ENCODE measurements at regions not wholly inside any gene's neighbourhood (a gene's known extent, or its start where the extent isn't known, plus 50 kb on each side); places are given as distances from the start of the nearest gene placed in this dataset.

DNA sequence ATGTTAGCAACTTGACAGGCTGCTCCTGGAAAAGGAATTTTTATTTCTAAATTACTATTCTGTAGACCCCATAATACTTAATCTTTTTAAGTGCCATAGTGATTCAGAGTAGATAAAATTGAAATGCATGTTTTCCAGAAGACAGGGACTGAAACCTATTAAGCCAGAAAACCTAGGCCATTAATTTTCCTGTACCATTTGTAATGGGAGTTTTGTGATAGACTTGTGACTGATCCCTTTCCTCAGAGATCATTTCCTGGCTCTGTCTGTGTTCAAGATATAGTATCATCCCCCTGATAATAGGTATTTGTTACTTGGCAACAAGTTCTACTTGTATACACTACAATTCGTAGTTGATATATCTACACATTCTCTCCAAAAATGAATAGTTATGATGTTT, 1609.8 kb downstream of the AMY1C start:
- no peak overlapping the region for H3K4me3 ChIP-seq
- no peaks in the 10 kb centered on the region for H3K27me3 ChIP-seq (replicated peaks; ENCODE audit: insufficient read depth)
- no peak for TF ChIP-seq POLR2AphosphoS5 (IDR thresholded peaks at IDR 0.05)
- H3K4me1 ChIP-seq (replicated peaks), result no peaks in the 10 kb centered on the region
- H3K27ac ChIP-seq, result no peak overlapping the region
- no peaks in the 10 kb centered on the region for H3K36me3 ChIP-seq
- intact Hi-C loops (cut with DNase I), result no loop called here
- no peak for DNase-seq (ENCODE audit: low spot score)
- 89% methylated on average over 1 of the region's 1 CpG for whole genome bisulfite sequencing
- no peaks in the 10 kb centered on the region for H3K9me3 ChIP-seq

DNA sequence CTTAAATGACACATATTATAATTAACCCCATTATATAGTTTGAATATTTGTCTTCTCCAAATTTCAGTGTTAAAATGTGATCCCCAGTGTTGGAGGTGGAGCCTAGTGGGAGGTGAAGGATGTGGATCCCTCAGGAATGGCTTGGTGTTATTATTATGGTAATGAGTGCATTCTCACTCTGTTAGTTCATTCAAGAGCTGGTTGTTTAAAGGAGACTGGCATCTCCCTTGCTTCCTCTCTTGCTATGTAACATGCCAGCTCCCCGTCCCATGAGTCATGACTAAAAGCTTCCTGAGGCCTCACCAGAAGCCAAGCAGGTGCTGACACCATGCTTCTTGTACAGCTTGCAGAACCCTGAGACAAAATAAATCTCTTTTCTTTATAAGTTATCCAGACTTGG, 1612.7 kb downstream of the AMY1C start:
- H3K27me3 ChIP-seq (replicated peaks; ENCODE audit: insufficient read depth), result no peaks in the 10 kb centered on the region
- no peak for DNase-seq (ENCODE audit: low spot score)
- no peaks in the 10 kb centered on the region for H3K36me3 ChIP-seq
- no peaks in the 10 kb centered on the region for H3K9me3 ChIP-seq
- H3K27ac ChIP-seq, result no peak overlapping the region
- intact Hi-C loops (cut with DNase I), result no loop called here
- H3K4me3 ChIP-seq, result no peak overlapping the region
- 89% methylated on average over 1 of the region's 1 CpG for WGBS
- H3K4me1 ChIP-seq (replicated peaks), result no peaks in the 10 kb centered on the region
- TF ChIP-seq, protein P1, sequence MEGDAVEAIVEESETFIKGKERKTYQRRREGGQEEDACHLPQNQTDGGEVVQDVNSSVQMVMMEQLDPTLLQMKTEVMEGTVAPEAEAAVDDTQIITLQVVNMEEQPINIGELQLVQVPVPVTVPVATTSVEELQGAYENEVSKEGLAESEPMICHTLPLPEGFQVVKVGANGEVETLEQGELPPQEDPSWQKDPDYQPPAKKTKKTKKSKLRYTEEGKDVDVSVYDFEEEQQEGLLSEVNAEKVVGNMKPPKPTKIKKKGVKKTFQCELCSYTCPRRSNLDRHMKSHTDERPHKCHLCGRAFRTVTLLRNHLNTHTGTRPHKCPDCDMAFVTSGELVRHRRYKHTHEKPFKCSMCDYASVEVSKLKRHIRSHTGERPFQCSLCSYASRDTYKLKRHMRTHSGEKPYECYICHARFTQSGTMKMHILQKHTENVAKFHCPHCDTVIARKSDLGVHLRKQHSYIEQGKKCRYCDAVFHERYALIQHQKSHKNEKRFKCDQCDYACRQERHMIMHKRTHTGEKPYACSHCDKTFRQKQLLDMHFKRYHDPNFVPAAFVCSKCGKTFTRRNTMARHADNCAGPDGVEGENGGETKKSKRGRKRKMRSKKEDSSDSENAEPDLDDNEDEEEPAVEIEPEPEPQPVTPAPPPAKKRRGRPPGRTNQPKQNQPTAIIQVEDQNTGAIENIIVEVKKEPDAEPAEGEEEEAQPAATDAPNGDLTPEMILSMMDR (IDR thresholded peaks at IDR 0.05), result no peak

DNA sequence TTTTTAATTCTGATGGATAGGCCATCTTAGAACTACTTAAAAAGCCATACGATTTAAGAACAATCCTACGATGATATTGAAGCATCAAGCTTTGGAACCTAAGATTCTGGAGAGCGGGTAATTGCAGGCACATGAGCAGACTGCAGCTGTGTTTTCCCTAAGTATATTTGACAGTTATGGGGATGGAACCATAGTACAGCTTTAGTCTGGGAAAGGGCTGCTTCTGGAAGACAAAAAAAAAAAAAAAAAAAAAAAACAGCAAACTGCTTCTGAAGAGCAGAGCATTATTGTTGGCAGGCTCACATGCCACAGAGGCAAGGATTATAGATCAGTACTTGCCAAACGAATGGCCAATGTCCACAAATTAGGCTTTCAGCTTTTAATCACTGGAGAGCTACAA, 1618.7 kb downstream of the AMY1C start:
- Histone ChIP-seq H3K36me3 (no peaks in the 10 kb centered on the region), H3K9me3 (no peaks in the 10 kb centered on the region), H3K4me1 (replicated peaks) (no peaks in the 10 kb centered on the region), H3K4me3 (no peak overlapping the region), H3K27ac (no peak overlapping the region), H3K27me3 (replicated peaks; ENCODE audit: insufficient read depth) (no peaks in the 10 kb centered on the region)
- TF ChIP-seq POLR2A (IDR thresholded peaks at IDR 0.05), result no peak
- TF ChIP-seq, protein P1 (IDR thresholded peaks at IDR 0.05), result no peak
- TF ChIP-seq POLR2AphosphoS5 (IDR thresholded peaks at IDR 0.05), result no peak
- WGBS, result 64% methylated on average over 4 of the region's 4 CpGs
- intact Hi-C loops (cut with DNase I), result no loop called here
- no peak for DNase-seq (ENCODE audit: low spot score)

DNA sequence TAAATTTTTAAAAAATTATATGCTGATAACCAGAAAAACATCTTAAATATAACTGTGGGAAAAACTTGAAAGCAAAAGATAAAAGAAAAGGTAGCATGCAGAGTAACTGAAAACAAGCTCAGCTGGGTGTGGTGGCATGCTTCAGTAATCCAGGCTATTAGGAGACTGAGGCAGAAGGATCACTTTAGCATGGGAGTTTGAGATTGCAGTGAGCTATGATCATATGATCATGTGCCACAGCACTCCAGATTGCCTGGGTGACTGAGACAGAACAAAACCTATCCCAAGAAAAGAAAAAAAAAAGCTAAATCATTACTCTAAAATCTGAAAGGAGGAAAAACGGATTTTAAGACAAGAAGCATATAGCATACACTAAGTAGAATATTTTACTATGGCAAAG, 1624.0 kb downstream of the AMY1C start:
- no peak for TF ChIP-seq POLR2A (IDR thresholded peaks at IDR 0.05)
- TF ChIP-seq, protein P1 (IDR thresholded peaks at IDR 0.05), result no peak
- TF ChIP-seq POLR2AphosphoS5 (IDR thresholded peaks at IDR 0.05), result no peak
- H3K36me3 ChIP-seq, result no peaks in the 10 kb centered on the region
- H3K4me3 ChIP-seq, result no peak overlapping the region
- DNase-seq (ENCODE audit: low spot score), result no peak
- no peak overlapping the region for H3K27ac ChIP-seq
- no peaks in the 10 kb centered on the region for H3K27me3 ChIP-seq (replicated peaks; ENCODE audit: insufficient read depth)
- H3K4me1 ChIP-seq (replicated peaks), result no peaks in the 10 kb centered on the region
- 74% methylated on average over 1 of the region's 1 CpG for WGBS
- intact Hi-C loops (cut with DNase I), result no loop called here
- H3K9me3 ChIP-seq, result no peaks in the 10 kb centered on the region

DNA sequence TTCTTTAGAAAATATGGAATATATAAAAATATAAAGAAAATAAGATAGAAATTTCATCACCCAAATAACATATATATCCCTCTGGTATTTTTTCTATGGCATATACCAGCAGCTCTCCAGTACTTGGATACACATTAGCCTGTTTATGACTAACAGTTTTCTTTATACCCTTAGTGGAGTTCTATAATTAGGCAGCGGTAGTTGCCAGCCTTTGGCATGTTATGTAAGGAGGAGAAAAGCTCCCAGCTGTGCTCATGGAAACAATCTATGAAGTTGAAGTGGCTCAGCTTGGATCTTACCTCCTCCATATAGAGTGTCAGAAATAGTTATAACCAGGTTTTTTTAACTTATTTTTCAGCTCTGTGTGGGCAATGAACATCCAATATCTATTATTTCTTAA, 1636.8 kb downstream of the AMY1C start:
- Histone ChIP-seq H3K4me1 (replicated peaks) (no peaks in the 10 kb centered on the region), H3K9me3 (no peaks in the 10 kb centered on the region), H3K27me3 (replicated peaks; ENCODE audit: insufficient read depth) (no peaks in the 10 kb centered on the region), H3K36me3 (no peaks in the 10 kb centered on the region), H3K4me3 (no peak overlapping the region), H3K27ac (no peak overlapping the region)
- intact Hi-C loops (cut with DNase I), result no loop called here
- no peak for DNase-seq (ENCODE audit: low spot score)
- 83% methylated on average over 1 of the region's 1 CpG for WGBS
- no peak for TF ChIP-seq POLR2AphosphoS5 (IDR thresholded peaks at IDR 0.05)
- TF ChIP-seq POLR2A (IDR thresholded peaks at IDR 0.05), result no peak
- TF ChIP-seq, protein P1 (IDR thresholded peaks at IDR 0.05), result no peak
